ENCODE measurements at regions not wholly inside any gene's neighbourhood (a gene's known extent, or its start where the extent isn't known, plus 50 kb on each side); places are given as distances from the start of the nearest gene placed in this dataset.

DNA sequence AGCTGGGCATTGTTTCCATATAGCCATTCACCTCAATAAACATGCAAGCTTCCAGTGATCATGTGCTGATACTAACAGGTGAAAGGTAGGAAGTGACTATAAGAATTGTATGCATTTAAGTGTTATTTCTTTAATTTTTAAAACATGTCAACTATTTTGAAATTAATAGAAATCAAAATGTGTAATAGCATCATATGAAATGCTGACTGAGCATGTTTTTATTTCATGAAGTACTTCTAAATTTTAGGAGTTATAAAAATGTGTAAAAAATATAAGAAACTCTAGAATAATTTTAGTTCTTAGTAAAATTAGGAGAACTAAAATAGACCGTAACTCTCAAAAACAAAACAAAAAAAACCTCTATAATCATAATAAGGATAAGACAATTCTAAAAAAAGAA lies 229.3 kb upstream of the ARPP21 start:
- TF ChIP-seq, protein P1, sequence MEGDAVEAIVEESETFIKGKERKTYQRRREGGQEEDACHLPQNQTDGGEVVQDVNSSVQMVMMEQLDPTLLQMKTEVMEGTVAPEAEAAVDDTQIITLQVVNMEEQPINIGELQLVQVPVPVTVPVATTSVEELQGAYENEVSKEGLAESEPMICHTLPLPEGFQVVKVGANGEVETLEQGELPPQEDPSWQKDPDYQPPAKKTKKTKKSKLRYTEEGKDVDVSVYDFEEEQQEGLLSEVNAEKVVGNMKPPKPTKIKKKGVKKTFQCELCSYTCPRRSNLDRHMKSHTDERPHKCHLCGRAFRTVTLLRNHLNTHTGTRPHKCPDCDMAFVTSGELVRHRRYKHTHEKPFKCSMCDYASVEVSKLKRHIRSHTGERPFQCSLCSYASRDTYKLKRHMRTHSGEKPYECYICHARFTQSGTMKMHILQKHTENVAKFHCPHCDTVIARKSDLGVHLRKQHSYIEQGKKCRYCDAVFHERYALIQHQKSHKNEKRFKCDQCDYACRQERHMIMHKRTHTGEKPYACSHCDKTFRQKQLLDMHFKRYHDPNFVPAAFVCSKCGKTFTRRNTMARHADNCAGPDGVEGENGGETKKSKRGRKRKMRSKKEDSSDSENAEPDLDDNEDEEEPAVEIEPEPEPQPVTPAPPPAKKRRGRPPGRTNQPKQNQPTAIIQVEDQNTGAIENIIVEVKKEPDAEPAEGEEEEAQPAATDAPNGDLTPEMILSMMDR (IDR thresholded peaks at IDR 0.05; ENCODE audit: low read depth, low read length), result no peak
- no peaks in the 10 kb centered on the region for H3K4me1 ChIP-seq
- H3K36me3 ChIP-seq, result no peaks in the 10 kb centered on the region
- no peak for DNase-seq
- H3K9me3 ChIP-seq, result no peaks in the 10 kb centered on the region
- H3K4me3 ChIP-seq (ENCODE audit: low read depth, low read length), result no peak overlapping the region
- H3K27me3 ChIP-seq, result no peaks in the 10 kb centered on the region

DNA sequence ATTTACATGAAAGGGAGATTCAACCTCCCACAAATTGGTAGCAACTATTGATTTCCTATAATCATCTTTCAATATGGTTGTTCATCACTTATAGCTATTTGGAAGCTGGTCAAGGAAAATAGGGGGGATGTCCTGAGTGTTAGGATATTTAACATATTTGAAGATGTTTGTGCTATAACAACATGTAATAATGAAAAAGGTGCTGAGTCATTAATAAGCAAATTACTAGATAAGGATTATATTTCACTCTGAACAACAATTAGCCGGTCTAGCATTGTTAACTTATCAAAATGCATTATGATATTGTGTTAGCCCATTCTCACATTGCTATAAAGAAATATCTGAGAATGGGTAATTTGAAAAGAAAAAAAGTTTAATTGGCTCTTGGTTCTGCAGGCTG lies 225.8 kb upstream of the ARPP21 start:
- Histone ChIP-seq H3K36me3 (no peaks in the 10 kb centered on the region), H3K27me3 (no peaks in the 10 kb centered on the region), H3K4me3 (ENCODE audit: low read depth, low read length) (no peak overlapping the region), H3K9me3 (no peaks in the 10 kb centered on the region), H3K4me1 (no peaks in the 10 kb centered on the region)
- no peak for DNase-seq
- TF ChIP-seq, protein P1 (IDR thresholded peaks at IDR 0.05; ENCODE audit: low read depth, low read length), result no peak

GRCh38 chr3:35417080-35417479 lies 222.2 kb upstream of the ARPP21 start:
- TF ChIP-seq, protein P1 (IDR thresholded peaks at IDR 0.05; ENCODE audit: low read depth, low read length), result no peak
- Histone ChIP-seq H3K4me3 (ENCODE audit: low read depth, low read length) (no peak overlapping the region), H3K4me1 (no peaks in the 10 kb centered on the region), H3K36me3 (no peaks in the 10 kb centered on the region), H3K27me3 (no peaks in the 10 kb centered on the region), H3K9me3 (no peaks in the 10 kb centered on the region)
- DNase-seq, result no peak

- H3K4me1 ChIP-seq, result no peaks in the 10 kb centered on the region
- no peaks in the 10 kb centered on the region for H3K27me3 ChIP-seq
- DNase-seq, result no peak
- H3K36me3 ChIP-seq, result no peaks in the 10 kb centered on the region
- no peak overlapping the region for H3K4me3 ChIP-seq (ENCODE audit: low read depth, low read length)
- TF ChIP-seq, protein P1 (IDR thresholded peaks at IDR 0.05; ENCODE audit: low read depth, low read length), result no peak
- H3K9me3 ChIP-seq, result no peaks in the 10 kb centered on the region
Measured at GRCh38 chr3:35422101-35422500, 217.2 kb upstream of the ARPP21 start.

GRCh38 chr3:35422836-35423601 lies 216.3 kb upstream of the ARPP21 start:
- Histone ChIP-seq H3K4me3 (ENCODE audit: low read depth, low read length) (no peak overlapping the region), H3K36me3 (no peaks in the 10 kb centered on the region), H3K4me1 (no peaks in the 10 kb centered on the region), H3K27me3 (no peaks in the 10 kb centered on the region), H3K9me3 (no peaks in the 10 kb centered on the region)
- TF ChIP-seq, protein P1 (IDR thresholded peaks at IDR 0.05; ENCODE audit: low read depth, low read length), result no peak
- DNase-seq, result no peak

- H3K4me3 ChIP-seq (ENCODE audit: low read depth, low read length), result no peak overlapping the region
- H3K9me3 ChIP-seq, result no peaks in the 10 kb centered on the region
- no peaks in the 10 kb centered on the region for H3K36me3 ChIP-seq
Measured at GRCh38 chr3:35426366-35426958, 212.9 kb upstream of the ARPP21 start.

More at GRCh38 chr3:35426366-35426958, 212.9 kb upstream of the ARPP21 start:
- no peaks in the 10 kb centered on the region for H3K4me1 ChIP-seq
- H3K27me3 ChIP-seq, result no peaks in the 10 kb centered on the region
- TF ChIP-seq, protein P1 (IDR thresholded peaks at IDR 0.05; ENCODE audit: low read depth, low read length), result no peak
- no peak for DNase-seq

Measured in BE2C (cell line).